ENCODE measurements at regions not wholly inside any gene's neighbourhood (a gene's known extent, or its start where the extent isn't known, plus 50 kb on each side); places are given as distances from the start of the nearest gene placed in this dataset.

DNA sequence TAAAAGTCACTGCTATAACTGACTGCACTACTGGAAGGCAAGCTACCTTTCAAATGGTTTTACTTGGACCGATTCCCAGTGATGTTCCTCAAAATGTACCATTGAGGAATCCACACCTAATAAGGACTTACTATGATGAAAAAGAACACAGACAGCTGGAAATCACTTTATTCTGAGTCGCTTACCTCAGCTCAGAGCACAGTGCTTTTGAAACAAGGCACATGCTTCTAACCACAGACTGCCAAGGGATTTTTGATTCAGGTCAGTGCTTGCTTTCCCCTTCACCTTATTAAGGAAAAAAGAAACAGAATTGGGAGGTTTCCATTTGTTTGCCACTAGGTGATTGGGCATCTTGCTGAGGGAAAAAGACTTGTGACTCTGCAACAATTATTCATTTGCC, 707.5 kb upstream of the FSHR start:
- TF ChIP-seq ZBTB7A (IDR thresholded peaks at IDR 0.05; ENCODE audit: low read depth) (no peak), YY1 (IDR thresholded peaks at IDR 0.05; ENCODE audit: low read depth) (no peak), CEBPB (IDR thresholded peaks at IDR 0.05) (no peak), EP300 (IDR thresholded peaks at IDR 0.05; ENCODE audit: borderline replicate concordance) (no peak), NFIC (IDR thresholded peaks at IDR 0.05) (no peak), TCF12 (IDR thresholded peaks at IDR 0.05; ENCODE audit: low read depth) (no peak), RAD21 (IDR thresholded peaks at IDR 0.05; ENCODE audit: low read depth) (no peak), TAF1 (IDR thresholded peaks at IDR 0.05; ENCODE audit: low read depth) (no peak), FOXM1 (IDR thresholded peaks at IDR 0.05; ENCODE audit: borderline replicate concordance, low read depth) (no peak)
- TF ChIP-seq, protein P1, sequence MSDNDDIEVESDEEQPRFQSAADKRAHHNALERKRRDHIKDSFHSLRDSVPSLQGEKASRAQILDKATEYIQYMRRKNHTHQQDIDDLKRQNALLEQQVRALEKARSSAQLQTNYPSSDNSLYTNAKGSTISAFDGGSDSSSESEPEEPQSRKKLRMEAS (IDR thresholded peaks at IDR 0.05): no peak
- TF ChIP-seq, protein P2, sequence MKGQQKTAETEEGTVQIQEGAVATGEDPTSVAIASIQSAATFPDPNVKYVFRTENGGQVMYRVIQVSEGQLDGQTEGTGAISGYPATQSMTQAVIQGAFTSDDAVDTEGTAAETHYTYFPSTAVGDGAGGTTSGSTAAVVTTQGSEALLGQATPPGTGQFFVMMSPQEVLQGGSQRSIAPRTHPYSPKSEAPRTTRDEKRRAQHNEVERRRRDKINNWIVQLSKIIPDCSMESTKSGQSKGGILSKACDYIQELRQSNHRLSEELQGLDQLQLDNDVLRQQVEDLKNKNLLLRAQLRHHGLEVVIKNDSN (IDR thresholded peaks at IDR 0.05): no peak

DNA sequence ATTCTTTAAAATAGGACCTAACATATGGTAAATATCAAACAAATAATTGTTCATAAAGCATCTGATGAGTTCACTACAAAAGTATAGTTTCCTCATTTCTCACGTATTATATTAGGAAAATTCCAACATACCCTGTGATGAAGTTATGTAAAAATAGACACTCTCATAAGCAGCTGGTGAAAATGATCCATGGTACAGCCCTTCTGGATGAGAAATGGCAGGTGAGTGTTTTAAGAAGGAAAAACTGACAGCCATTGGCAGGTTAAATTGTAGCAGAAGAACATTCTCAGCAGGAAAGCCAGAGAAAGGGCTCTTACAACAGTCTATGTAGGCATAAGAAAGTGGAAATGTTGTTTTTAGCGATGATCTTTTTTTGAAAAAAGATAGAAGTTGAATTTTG, 706.5 kb upstream of the FSHR start:
- TF ChIP-seq TCF12 (IDR thresholded peaks at IDR 0.05; ENCODE audit: low read depth): no peak

DNA sequence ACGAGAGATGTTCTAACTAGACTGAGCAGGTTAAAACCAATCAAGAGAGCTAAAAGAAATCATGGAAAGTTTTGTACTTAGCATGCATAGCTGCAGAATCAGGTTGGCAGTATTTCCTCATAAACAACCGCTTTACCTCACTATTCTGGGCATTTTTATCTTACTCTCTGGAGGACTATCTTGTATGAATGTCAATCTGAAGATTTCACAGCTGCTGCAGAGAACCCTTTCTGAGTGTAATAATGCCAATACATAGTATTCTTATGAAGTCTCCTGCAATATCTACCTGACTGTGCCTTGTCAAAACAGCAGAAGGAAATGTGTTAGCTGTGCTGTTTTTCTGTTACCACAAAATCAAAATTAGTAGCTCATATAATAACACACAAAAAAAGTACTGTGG, 705.9 kb upstream of the FSHR start:
- TF ChIP-seq TAF1 (IDR thresholded peaks at IDR 0.05; ENCODE audit: low read depth) (no peak), CEBPB (IDR thresholded peaks at IDR 0.05) (no peak), CREB1 (IDR thresholded peaks at IDR 0.05; ENCODE audit: low read depth) (no peak), TEAD4 (IDR thresholded peaks at IDR 0.05) (no peak), EP300 (IDR thresholded peaks at IDR 0.05; ENCODE audit: borderline replicate concordance) (no peak), NFIC (IDR thresholded peaks at IDR 0.05) (no peak), FOXM1 (IDR thresholded peaks at IDR 0.05; ENCODE audit: borderline replicate concordance, low read depth) (no peak)

DNA sequence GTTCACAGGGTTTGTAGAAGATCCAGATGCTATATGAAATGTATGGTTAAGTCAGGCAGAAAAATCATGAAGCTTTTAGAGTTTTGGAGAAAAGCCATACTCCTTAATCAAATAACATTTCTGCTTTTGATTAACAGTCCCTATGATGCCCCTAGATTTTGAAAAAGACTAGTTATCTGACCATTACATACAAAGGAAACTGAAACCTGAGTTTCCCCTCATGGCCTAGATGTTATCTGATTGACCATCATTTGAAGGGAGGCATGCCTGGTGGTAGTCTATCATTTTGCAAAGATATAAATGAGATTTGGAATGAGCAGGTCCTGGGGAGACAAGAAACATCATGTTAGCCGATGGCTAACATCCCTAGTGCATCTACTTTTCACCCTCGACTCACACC, 704.3 kb upstream of the FSHR start:
- TF ChIP-seq YY1 (IDR thresholded peaks at IDR 0.05; ENCODE audit: low read depth) (no peak), EP300 (IDR thresholded peaks at IDR 0.05; ENCODE audit: borderline replicate concordance) (no peak), TAF1 (IDR thresholded peaks at IDR 0.05; ENCODE audit: low read depth) (no peak), ZBTB7A (IDR thresholded peaks at IDR 0.05; ENCODE audit: low read depth) (no peak), CEBPB (IDR thresholded peaks at IDR 0.05) (no peak), TEAD4 (IDR thresholded peaks at IDR 0.05) (no peak), EGR1 (IDR thresholded peaks at IDR 0.05) (no peak), CREB1 (IDR thresholded peaks at IDR 0.05; ENCODE audit: low read depth) (no peak), FOXM1 (IDR thresholded peaks at IDR 0.05; ENCODE audit: borderline replicate concordance, low read depth) (no peak), NFIC (IDR thresholded peaks at IDR 0.05) (no peak), TCF12 (IDR thresholded peaks at IDR 0.05; ENCODE audit: low read depth) (no peak), RAD21 (IDR thresholded peaks at IDR 0.05; ENCODE audit: low read depth) (no peak)
- TF ChIP-seq, protein P1 (IDR thresholded peaks at IDR 0.05): no peak
- TF ChIP-seq, protein P3, sequence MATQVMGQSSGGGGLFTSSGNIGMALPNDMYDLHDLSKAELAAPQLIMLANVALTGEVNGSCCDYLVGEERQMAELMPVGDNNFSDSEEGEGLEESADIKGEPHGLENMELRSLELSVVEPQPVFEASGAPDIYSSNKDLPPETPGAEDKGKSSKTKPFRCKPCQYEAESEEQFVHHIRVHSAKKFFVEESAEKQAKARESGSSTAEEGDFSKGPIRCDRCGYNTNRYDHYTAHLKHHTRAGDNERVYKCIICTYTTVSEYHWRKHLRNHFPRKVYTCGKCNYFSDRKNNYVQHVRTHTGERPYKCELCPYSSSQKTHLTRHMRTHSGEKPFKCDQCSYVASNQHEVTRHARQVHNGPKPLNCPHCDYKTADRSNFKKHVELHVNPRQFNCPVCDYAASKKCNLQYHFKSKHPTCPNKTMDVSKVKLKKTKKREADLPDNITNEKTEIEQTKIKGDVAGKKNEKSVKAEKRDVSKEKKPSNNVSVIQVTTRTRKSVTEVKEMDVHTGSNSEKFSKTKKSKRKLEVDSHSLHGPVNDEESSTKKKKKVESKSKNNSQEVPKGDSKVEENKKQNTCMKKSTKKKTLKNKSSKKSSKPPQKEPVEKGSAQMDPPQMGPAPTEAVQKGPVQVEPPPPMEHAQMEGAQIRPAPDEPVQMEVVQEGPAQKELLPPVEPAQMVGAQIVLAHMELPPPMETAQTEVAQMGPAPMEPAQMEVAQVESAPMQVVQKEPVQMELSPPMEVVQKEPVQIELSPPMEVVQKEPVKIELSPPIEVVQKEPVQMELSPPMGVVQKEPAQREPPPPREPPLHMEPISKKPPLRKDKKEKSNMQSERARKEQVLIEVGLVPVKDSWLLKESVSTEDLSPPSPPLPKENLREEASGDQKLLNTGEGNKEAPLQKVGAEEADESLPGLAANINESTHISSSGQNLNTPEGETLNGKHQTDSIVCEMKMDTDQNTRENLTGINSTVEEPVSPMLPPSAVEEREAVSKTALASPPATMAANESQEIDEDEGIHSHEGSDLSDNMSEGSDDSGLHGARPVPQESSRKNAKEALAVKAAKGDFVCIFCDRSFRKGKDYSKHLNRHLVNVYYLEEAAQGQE (IDR thresholded peaks at IDR 0.05; ENCODE audit: low read depth): no peak
- TF ChIP-seq, protein P2 (IDR thresholded peaks at IDR 0.05): no peak

DNA sequence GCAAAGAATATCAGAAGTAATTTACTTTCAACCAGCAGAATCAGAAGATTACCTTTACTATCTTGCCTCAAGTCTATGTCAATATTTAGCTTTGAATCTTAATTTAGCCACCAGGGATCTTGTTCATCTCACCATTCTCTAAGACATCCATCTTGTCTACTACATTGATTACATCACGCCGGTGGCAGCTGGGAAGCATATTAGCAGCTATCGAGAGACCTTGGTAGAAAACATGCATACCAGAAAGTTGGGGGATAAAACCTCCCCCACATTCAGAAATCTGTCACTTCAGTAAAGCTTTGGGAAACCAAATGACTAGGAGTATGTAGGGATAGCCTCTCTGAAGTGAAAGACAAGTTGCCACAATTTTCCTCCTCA, 703.8 kb upstream of the FSHR start:
- TF ChIP-seq RAD21 (IDR thresholded peaks at IDR 0.05; ENCODE audit: low read depth): no peak
- no peak for TF ChIP-seq CEBPB (IDR thresholded peaks at IDR 0.05)
- no peak for TF ChIP-seq NFIC (IDR thresholded peaks at IDR 0.05)
- TF ChIP-seq FOXM1 (IDR thresholded peaks at IDR 0.05; ENCODE audit: borderline replicate concordance, low read depth): no peak
- TF ChIP-seq YY1 (IDR thresholded peaks at IDR 0.05; ENCODE audit: low read depth): no peak

DNA sequence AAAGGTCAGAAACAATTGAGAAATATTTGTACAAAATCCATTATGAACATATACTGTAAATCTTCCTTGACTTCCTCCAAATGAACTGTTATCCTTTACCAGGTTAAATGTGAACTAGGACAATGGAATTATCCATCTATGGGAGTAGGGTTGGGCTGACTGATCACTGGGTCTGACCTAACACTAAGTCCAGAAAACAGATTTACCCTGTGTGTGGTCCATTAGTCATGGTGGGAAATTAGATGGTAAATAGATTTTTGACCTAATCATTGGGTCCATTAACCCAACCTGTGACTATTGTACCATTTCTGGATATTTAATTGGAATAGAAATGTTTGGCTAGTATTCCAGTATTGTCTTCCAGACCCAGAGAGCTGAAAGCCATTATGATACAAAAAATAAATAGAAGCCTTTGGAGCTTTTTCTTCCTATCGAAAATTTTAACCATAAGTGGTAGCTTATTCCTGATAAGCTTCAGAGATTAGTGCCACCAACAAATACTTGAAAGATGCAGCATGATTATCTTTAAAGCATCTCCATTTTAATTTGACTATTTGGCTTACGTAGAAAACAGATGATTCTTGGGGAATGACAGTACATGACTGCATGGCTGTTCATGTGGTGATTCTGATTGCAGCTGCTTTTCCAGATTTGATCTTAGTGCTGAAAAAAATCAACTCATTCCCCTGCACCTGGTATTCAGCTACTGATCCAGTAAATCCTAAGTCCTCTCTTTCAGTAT, 703.2 kb upstream of the FSHR start:
- TF ChIP-seq EGR1 (IDR thresholded peaks at IDR 0.05) (no peak), TCF12 (IDR thresholded peaks at IDR 0.05; ENCODE audit: low read depth) (no peak), RAD21 (IDR thresholded peaks at IDR 0.05; ENCODE audit: low read depth) (no peak), CEBPB (IDR thresholded peaks at IDR 0.05) (no peak), ZBTB7A (IDR thresholded peaks at IDR 0.05; ENCODE audit: low read depth) (no peak), YY1 (IDR thresholded peaks at IDR 0.05; ENCODE audit: low read depth) (no peak), TEAD4 (IDR thresholded peaks at IDR 0.05) (no peak), FOXM1 (IDR thresholded peaks at IDR 0.05; ENCODE audit: borderline replicate concordance, low read depth) (no peak), CREB1 (IDR thresholded peaks at IDR 0.05; ENCODE audit: low read depth) (no peak), EP300 (IDR thresholded peaks at IDR 0.05; ENCODE audit: borderline replicate concordance) (no peak), NFIC (IDR thresholded peaks at IDR 0.05) (no peak), TAF1 (IDR thresholded peaks at IDR 0.05; ENCODE audit: low read depth) (no peak)
- TF ChIP-seq, protein P2 (IDR thresholded peaks at IDR 0.05): no peak
- TF ChIP-seq, protein P1 (IDR thresholded peaks at IDR 0.05): no peak
- TF ChIP-seq, protein P3 (IDR thresholded peaks at IDR 0.05; ENCODE audit: low read depth): no peak
